GM19324 (cell line): ENCODE measurements at regions not wholly inside any gene's neighbourhood (a gene's known extent, or its start where the extent isn't known, plus 50 kb on each side); places are given as distances from the start of the nearest gene placed in this dataset.
"Not testable (repeated sequence)": the region's sequence is repeated elsewhere in the genome, so short reads cannot be mapped to it uniquely, and the experiment has no call there.

ENCODE experiments used
- ATAC-seq: cut with Tn5 transposase; IDR thresholded peaks from one replicate; pipeline ENCODE4 v1.9.1; 2021; ENCODE audit warnings: mild to moderate bottlenecking, moderate library complexity; ENCODE audit not compliant: unreplicated experiment, low FRiP score

GRCh38 chr3:83251490-83251889, 1490.0 kb upstream of the GBE1 start:
- no peak for ATAC-seq

GRCh38 chr3:83250613-83251012, 1489.2 kb upstream of the GBE1 start:
- ATAC-seq, result no peak

- no peak for ATAC-seq
Measured at GRCh38 chr3:83248454-83248853, 1487.0 kb upstream of the GBE1 start.

GRCh38 chr3:83235180-83235814, 1473.9 kb upstream of the GBE1 start:
- ATAC-seq, result no peak

GRCh38 chr3:83233715-83234114, 1472.3 kb upstream of the GBE1 start:
- ATAC-seq, result no peak

- ATAC-seq, result no peak
Measured at GRCh38 chr3:83230841-83231240, 1469.4 kb upstream of the GBE1 start.

GRCh38 chr3:83230376-83230775, 1468.9 kb upstream of the GBE1 start:
- no peak for ATAC-seq

GRCh38 chr3:83226751-83227150, 1465.3 kb upstream of the GBE1 start:
- no peak for ATAC-seq

GRCh38 chr3:83224101-83224868, 1462.8 kb upstream of the GBE1 start:
- no peak for ATAC-seq

GRCh38 chr3:83218383-83219200, 1457.1 kb upstream of the GBE1 start:
- no peak for ATAC-seq

GRCh38 chr3:83217595-83218118, 1456.2 kb upstream of the GBE1 start:
- not testable (repeated sequence) for ATAC-seq

- ATAC-seq, result no peak
Measured at GRCh38 chr3:83216919-83217594, 1455.6 kb upstream of the GBE1 start.

GRCh38 chr3:83195243-83195642, 1433.8 kb upstream of the GBE1 start:
- ATAC-seq, result no peak

- ATAC-seq, result no peak
Measured at GRCh38 chr3:83193526-83193925, 1432.1 kb upstream of the GBE1 start.

- ATAC-seq, result no peak
Measured at GRCh38 chr3:83189634-83190033, 1428.2 kb upstream of the GBE1 start.

- ATAC-seq, result no peak
Measured at GRCh38 chr3:83169473-83169872, 1408.0 kb upstream of the GBE1 start.

GRCh38 chr3:83150896-83151295, 1389.5 kb upstream of the GBE1 start:
- no peak for ATAC-seq

- no peak for ATAC-seq
Measured at GRCh38 chr3:83140983-83141382, 1379.5 kb upstream of the GBE1 start.

- no peak for ATAC-seq
Measured at GRCh38 chr3:83131236-83131635, 1369.8 kb upstream of the GBE1 start.

- no peak for ATAC-seq
Measured at GRCh38 chr3:83122774-83123350, 1361.4 kb upstream of the GBE1 start.
